ENCODE measurements at regions not wholly inside any gene's neighbourhood (a gene's known extent, or its start where the extent isn't known, plus 50 kb on each side); places are given as distances from the start of the nearest gene placed in this dataset.

- no peak for TF ChIP-seq POLR2AphosphoS5 (IDR thresholded peaks at IDR 0.05; ENCODE audit: low read depth, low read length)
- no peak for TF ChIP-seq CTCF (IDR thresholded peaks at IDR 0.05)
- no peak for TF ChIP-seq SIN3A (IDR thresholded peaks at IDR 0.05; ENCODE audit: borderline replicate concordance, insufficient read depth, low read depth, low read length)
- TF ChIP-seq, protein P1, sequence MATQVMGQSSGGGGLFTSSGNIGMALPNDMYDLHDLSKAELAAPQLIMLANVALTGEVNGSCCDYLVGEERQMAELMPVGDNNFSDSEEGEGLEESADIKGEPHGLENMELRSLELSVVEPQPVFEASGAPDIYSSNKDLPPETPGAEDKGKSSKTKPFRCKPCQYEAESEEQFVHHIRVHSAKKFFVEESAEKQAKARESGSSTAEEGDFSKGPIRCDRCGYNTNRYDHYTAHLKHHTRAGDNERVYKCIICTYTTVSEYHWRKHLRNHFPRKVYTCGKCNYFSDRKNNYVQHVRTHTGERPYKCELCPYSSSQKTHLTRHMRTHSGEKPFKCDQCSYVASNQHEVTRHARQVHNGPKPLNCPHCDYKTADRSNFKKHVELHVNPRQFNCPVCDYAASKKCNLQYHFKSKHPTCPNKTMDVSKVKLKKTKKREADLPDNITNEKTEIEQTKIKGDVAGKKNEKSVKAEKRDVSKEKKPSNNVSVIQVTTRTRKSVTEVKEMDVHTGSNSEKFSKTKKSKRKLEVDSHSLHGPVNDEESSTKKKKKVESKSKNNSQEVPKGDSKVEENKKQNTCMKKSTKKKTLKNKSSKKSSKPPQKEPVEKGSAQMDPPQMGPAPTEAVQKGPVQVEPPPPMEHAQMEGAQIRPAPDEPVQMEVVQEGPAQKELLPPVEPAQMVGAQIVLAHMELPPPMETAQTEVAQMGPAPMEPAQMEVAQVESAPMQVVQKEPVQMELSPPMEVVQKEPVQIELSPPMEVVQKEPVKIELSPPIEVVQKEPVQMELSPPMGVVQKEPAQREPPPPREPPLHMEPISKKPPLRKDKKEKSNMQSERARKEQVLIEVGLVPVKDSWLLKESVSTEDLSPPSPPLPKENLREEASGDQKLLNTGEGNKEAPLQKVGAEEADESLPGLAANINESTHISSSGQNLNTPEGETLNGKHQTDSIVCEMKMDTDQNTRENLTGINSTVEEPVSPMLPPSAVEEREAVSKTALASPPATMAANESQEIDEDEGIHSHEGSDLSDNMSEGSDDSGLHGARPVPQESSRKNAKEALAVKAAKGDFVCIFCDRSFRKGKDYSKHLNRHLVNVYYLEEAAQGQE (IDR thresholded peaks at IDR 0.05; ENCODE audit: insufficient read depth in 1 of 2, low read depth in 2 of 2, low read length in 1 of 2), result no peak
- TF ChIP-seq TCF7L2 (IDR thresholded peaks at IDR 0.05; ENCODE audit: low read depth, low read length), result no peak
These were observed 984.2 kb downstream of the FSCB start for GRCh38 chr14:43522901-43523300.

Measured in Panc1 (cell line).